Liver (tissue), 3 donors: ENCODE measurements at regions not wholly inside any gene's neighbourhood (a gene's known extent, or its start where the extent isn't known, plus 50 kb on each side); places are given as distances from the start of the nearest gene placed in this dataset.

ENCODE experiments used
- EGR1 ChIP-seq, 2 donors: IDR thresholded peaks; 2 replicates each; pipeline ENCODE4 v1.6.1; 2016 to 2018; ENCODE audit warnings: antibody characterized with exemption in 2 of 2, low read depth in 2 of 2
- FOXA1 ChIP-seq: IDR thresholded peaks from 2 replicates; pipeline ENCODE4 v1.6.1; 2016; ENCODE audit warnings: antibody characterized with exemption
- GABPA ChIP-seq, 2 donors: IDR thresholded peaks in 1 of 2; conservative IDR thresholded peaks in 1 of 2; 2 replicates each; pipeline ENCODE4 v1.6.1; 2016; ENCODE audit warnings: antibody characterized with exemption in 2 of 2, mild to moderate bottlenecking in 1 of 2, moderate library complexity in 1 of 2
- HNF4A ChIP-seq, 2 donors: conservative IDR thresholded peaks; 2 replicates each; pipeline ENCODE4 v1.6.1; 2016; ENCODE audit warnings: antibody characterized with exemption in 2 of 2, mild to moderate bottlenecking in 2 of 2
- JUND ChIP-seq, 2 donors: IDR thresholded peaks; 2 replicates each; pipeline ENCODE4 v1.6.1; 2016; ENCODE audit warnings: antibody characterized with exemption in 2 of 2
- RAD21 ChIP-seq, 2 donors: IDR thresholded peaks; 2 replicates each; pipeline ENCODE4 v1.6.1; 2016; ENCODE audit warnings: antibody characterized with exemption in 2 of 2, mild to moderate bottlenecking in 2 of 2
- RXRA ChIP-seq, 2 donors: IDR thresholded peaks; 2 replicates each; pipeline ENCODE4 v1.6.1; 2017 to 2018; ENCODE audit warnings: antibody characterized with exemption in 2 of 2, mild to moderate bottlenecking in 1 of 2
- SP1 ChIP-seq: IDR thresholded peaks from 2 replicates; pipeline ENCODE4 v1.6.1; 2018; ENCODE audit warnings: antibody characterized with exemption, mild to moderate bottlenecking
- TAF1 ChIP-seq: conservative IDR thresholded peaks from 2 replicates; pipeline ENCODE4 v1.6.1; 2016; ENCODE audit warnings: antibody characterized with exemption, mild to moderate bottlenecking
- YY1 ChIP-seq: IDR thresholded peaks from 2 replicates; pipeline ENCODE4 v1.6.1; 2016; ENCODE audit warnings: antibody characterized with exemption, mild to moderate bottlenecking
- TF ChIP-seq, protein P1 (sequence below): IDR thresholded peaks from 2 replicates; pipeline ENCODE4 v1.6.1; 2016; ENCODE audit warnings: antibody characterized with exemption
- TF ChIP-seq, protein P2 (sequence below): fragments of 150-350 bp; IDR thresholded peaks from 2 replicates; pipeline ENCODE4 v1.5.1; 2017; ENCODE audit warnings: improper control_type of control experiment, low read depth, low read length; ENCODE audit not compliant: missing input control
- TF ChIP-seq, protein P3 (sequence below): IDR thresholded peaks from 2 replicates; pipeline ENCODE4 v1.6.1; 2016; ENCODE audit warnings: antibody characterized with exemption, mild to moderate bottlenecking
- donor health status: healthy.
- donor health status: healthy.

DNA sequence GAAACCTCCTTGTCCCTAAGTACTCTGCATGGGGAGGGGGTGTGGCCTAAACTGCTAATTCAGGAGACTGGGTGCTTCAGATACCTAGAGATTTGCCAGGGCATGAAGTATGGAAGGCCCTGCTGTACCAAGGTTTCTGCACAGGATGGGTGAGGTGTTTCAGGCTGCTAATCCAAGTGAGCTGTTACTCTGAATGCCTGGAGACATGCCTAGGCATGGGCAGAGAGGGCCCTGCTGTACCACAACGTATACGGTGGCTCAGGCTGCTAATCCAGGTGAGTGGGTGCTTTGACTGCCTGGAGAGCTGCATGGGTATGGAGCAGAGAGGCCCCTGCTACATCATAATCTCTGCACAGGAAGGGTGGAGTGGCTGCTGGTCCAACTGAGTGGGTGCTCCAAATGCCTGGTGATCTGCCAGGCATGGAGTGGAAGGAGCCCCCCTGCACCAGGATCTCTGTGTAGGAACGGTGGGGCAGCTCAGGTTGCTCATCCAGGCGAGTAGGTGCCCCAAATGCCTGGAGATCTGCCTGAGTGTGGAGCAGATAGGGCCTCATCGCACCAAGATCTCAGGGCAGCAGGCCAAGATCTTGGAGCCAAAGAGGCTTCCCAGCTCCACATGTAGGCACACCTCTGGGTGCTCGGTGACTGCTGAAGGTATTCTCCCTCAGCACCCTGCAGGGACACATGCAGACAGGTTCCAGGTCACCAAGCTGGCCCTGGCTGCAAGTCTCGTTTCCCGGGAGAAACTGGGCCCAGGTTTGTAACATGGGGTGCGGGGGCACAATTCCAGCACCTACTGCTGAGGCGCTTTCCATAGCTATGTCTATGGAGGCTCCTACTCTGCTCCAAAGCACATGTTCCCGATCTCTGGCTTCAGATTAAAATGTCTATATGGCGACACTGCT lies 252.5 kb upstream of the PLXNA2 start:
- TF ChIP-seq YY1 (no peak), TAF1 (no peak), JUND (IDR thresholded peaks at IDR 0.05) (no peak), HNF4A (conservative IDR thresholded peaks at IDR 0.05) (no peak), RXRA (IDR thresholded peaks at IDR 0.05) (no peak), EGR1 (IDR thresholded peaks at IDR 0.05; ENCODE audit: low read depth in 2 of 2) (no peak), FOXA1 (no peak), GABPA (IDR thresholded peaks at IDR 0.05 in 1 of 2, conservative IDR thresholded peaks at IDR 0.05 in 1 of 2) (no peak), SP1 (no peak), RAD21 (IDR thresholded peaks at IDR 0.05) (no peak)
- TF ChIP-seq, protein P1, sequence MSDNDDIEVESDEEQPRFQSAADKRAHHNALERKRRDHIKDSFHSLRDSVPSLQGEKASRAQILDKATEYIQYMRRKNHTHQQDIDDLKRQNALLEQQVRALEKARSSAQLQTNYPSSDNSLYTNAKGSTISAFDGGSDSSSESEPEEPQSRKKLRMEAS = no peak
- TF ChIP-seq, protein P2, sequence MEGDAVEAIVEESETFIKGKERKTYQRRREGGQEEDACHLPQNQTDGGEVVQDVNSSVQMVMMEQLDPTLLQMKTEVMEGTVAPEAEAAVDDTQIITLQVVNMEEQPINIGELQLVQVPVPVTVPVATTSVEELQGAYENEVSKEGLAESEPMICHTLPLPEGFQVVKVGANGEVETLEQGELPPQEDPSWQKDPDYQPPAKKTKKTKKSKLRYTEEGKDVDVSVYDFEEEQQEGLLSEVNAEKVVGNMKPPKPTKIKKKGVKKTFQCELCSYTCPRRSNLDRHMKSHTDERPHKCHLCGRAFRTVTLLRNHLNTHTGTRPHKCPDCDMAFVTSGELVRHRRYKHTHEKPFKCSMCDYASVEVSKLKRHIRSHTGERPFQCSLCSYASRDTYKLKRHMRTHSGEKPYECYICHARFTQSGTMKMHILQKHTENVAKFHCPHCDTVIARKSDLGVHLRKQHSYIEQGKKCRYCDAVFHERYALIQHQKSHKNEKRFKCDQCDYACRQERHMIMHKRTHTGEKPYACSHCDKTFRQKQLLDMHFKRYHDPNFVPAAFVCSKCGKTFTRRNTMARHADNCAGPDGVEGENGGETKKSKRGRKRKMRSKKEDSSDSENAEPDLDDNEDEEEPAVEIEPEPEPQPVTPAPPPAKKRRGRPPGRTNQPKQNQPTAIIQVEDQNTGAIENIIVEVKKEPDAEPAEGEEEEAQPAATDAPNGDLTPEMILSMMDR = no peak
- TF ChIP-seq, protein P3, sequence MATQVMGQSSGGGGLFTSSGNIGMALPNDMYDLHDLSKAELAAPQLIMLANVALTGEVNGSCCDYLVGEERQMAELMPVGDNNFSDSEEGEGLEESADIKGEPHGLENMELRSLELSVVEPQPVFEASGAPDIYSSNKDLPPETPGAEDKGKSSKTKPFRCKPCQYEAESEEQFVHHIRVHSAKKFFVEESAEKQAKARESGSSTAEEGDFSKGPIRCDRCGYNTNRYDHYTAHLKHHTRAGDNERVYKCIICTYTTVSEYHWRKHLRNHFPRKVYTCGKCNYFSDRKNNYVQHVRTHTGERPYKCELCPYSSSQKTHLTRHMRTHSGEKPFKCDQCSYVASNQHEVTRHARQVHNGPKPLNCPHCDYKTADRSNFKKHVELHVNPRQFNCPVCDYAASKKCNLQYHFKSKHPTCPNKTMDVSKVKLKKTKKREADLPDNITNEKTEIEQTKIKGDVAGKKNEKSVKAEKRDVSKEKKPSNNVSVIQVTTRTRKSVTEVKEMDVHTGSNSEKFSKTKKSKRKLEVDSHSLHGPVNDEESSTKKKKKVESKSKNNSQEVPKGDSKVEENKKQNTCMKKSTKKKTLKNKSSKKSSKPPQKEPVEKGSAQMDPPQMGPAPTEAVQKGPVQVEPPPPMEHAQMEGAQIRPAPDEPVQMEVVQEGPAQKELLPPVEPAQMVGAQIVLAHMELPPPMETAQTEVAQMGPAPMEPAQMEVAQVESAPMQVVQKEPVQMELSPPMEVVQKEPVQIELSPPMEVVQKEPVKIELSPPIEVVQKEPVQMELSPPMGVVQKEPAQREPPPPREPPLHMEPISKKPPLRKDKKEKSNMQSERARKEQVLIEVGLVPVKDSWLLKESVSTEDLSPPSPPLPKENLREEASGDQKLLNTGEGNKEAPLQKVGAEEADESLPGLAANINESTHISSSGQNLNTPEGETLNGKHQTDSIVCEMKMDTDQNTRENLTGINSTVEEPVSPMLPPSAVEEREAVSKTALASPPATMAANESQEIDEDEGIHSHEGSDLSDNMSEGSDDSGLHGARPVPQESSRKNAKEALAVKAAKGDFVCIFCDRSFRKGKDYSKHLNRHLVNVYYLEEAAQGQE = no peak
